ENCODE measurements at regions not wholly inside any gene's neighbourhood (a gene's known extent, or its start where the extent isn't known, plus 50 kb on each side); places are given as distances from the start of the nearest gene placed in this dataset.
A peak's percentile ranks its signal among the peaks of the same experiment; 100 is the strongest.

GRCh38 chr3:69558912-69559311, 173.0 kb upstream of the FRMD4B start:
- Histone ChIP-seq H2AFZ (ENCODE audit: low read depth, low read length) (no peak overlapping the region), H3K36me3 (ENCODE audit: control insufficient read depth in 2 of 2, extremely low read depth in 1 of 2, insufficient read depth in 2 of 2, low read length in 2 of 2) (no peaks in the 10 kb centered on the region), H3K4me1 (ENCODE audit: control insufficient read depth, extremely low read depth, insufficient read depth, low read length) (no peaks in the 10 kb centered on the region), H3K9ac (replicated peaks; ENCODE audit: extremely low read depth, insufficient read depth, low read length) (no peak overlapping the region), H3K79me2 (ENCODE audit: control insufficient read depth, insufficient read depth, low read length) (no peaks in the 10 kb centered on the region), H3K9me1 (replicated peaks; ENCODE audit: control insufficient read depth, extremely low read depth, insufficient read depth, low read length) (no peaks in the 10 kb centered on the region), H3K27me3 (ENCODE audit: control insufficient read depth in 2 of 2, insufficient read depth in 2 of 2, low read length in 2 of 2) (peaks cover 5 to 25% of the 10 kb centered on the region in 2 experiments), H3K4me3 (replicated peaks in 1 of 3; ENCODE audit: insufficient read depth in 1 of 3, low read depth in 1 of 3, low read length in 3 of 3) (no peak overlapping the region), H4K20me1 (replicated peaks; ENCODE audit: control insufficient read depth, extremely low read depth, insufficient read depth, low read length) (no peaks in the 10 kb centered on the region), H3K4me2 (ENCODE audit: insufficient read depth, low read length) (no peak overlapping the region), H3K9me3 (replicated peaks; ENCODE audit: control insufficient read depth, insufficient read depth, low read length) (no peaks in the 10 kb centered on the region), H3K27ac (ENCODE audit: insufficient read depth, low read depth, low read length) (no peak overlapping the region)
- ChIA-PET CTCF (interaction anchor here (1.2 kb wide), 1 partner anchor 8 kb away, joined by 4 read pairs; no protein-coding TSS in a partner anchor), POLR2A (no interaction called here)
- intact Hi-C loops (cut with micrococcal nuclease) = no loop called here
- TF ChIP-seq EZH2 (IDR thresholded peaks at IDR 0.05; ENCODE audit: borderline replicate concordance, low read depth, low read length, severe bottlenecking) (no peak), MYC (IDR thresholded peaks at IDR 0.05; ENCODE audit: low read depth, low read length) (no peak), POLR2A (IDR thresholded peaks at IDR 0.05; ENCODE audit: low read depth, low read length) (no peak), GATA2 (IDR thresholded peaks at IDR 0.05; ENCODE audit: insufficient read depth, insufficient read length, low read depth, low read length) (no peak), JUN (IDR thresholded peaks at IDR 0.05; ENCODE audit: borderline replicate concordance, insufficient read depth, insufficient read length, low read depth) (no peak), POLR2AphosphoS5 (IDR thresholded peaks at IDR 0.05; ENCODE audit: insufficient read depth, low read depth, low read length) (no peak), CTCF (IDR thresholded peaks at IDR 0.05; ENCODE audit: extremely low read depth in 1 of 2, insufficient read depth in 1 of 2, low read depth in 1 of 2, low read length in 2 of 2) (no peak), FOS (IDR thresholded peaks at IDR 0.05; ENCODE audit: borderline replicate concordance, insufficient read depth, low read length) (no peak), MAX (IDR thresholded peaks at IDR 0.05; ENCODE audit: insufficient read depth, insufficient read length) (no peak)
- BruUV-seq (replicated peaks) = no TSS peak
- dilution Hi-C loops (cut with MboI; ENCODE audit: extremely low pct_ligation_motif_present, low sequenced_read_pairs) = no loop called here
- DNase-seq (ENCODE audit: low read depth, low spot score) (peak; percentile 11), FAIRE-seq (no peak)

All from endothelial cell of umbilical vein (primary cell).